HL-60 (cell line): ENCODE measurements at regions not wholly inside any gene's neighbourhood (a gene's known extent, or its start where the extent isn't known, plus 50 kb on each side); places are given as distances from the start of the nearest gene placed in this dataset.

Source experiments
- POLR2AphosphoS5 ChIP-seq: IDR thresholded peaks from 2 replicates; pipeline ENCODE4 v1.6.1; 2012; ENCODE audit warnings: low read depth
- SPI1 ChIP-seq: IDR thresholded peaks from 2 replicates; pipeline ENCODE4 v1.6.1; 2012; ENCODE audit warnings: low read depth, mild to moderate bottlenecking, borderline replicate concordance
- TF ChIP-seq, protein P1 (sequence below): IDR thresholded peaks from one replicate; pipeline ENCODE4 v1.5.1; 2011; ENCODE audit warnings: low read length, control low read depth, inconsistent platforms; ENCODE audit not compliant: insufficient read depth

DNA sequence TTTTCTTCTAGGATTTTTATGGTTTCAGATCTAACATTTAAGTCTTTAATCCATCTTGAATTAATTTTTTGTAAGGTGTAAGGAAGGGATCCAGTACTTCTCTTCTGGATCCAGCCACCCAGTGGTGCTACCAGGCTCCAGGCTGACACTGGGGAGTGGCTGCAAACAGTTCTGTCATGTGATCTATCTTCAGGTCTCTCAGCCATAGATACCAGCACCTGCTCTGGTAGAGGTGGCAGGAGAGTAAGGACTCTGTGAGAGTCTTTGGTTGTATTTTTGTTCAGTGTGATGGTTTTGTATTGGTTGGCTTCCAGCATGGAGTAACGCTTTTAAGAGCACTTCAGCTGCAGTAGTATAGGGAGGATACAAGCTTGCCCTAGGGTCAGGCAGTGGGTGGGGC, 205.9 kb downstream of the FGF10 start:
- TF ChIP-seq POLR2AphosphoS5 (no peak), SPI1 (no peak)
- TF ChIP-seq, protein P1, sequence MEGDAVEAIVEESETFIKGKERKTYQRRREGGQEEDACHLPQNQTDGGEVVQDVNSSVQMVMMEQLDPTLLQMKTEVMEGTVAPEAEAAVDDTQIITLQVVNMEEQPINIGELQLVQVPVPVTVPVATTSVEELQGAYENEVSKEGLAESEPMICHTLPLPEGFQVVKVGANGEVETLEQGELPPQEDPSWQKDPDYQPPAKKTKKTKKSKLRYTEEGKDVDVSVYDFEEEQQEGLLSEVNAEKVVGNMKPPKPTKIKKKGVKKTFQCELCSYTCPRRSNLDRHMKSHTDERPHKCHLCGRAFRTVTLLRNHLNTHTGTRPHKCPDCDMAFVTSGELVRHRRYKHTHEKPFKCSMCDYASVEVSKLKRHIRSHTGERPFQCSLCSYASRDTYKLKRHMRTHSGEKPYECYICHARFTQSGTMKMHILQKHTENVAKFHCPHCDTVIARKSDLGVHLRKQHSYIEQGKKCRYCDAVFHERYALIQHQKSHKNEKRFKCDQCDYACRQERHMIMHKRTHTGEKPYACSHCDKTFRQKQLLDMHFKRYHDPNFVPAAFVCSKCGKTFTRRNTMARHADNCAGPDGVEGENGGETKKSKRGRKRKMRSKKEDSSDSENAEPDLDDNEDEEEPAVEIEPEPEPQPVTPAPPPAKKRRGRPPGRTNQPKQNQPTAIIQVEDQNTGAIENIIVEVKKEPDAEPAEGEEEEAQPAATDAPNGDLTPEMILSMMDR, result no peak
